GM19395 (cell line): ENCODE measurements at regions not wholly inside any gene's neighbourhood (a gene's known extent, or its start where the extent isn't known, plus 50 kb on each side); places are given as distances from the start of the nearest gene placed in this dataset.
"Not testable (repeated sequence)": the region's sequence is repeated elsewhere in the genome, so short reads cannot be mapped to it uniquely, and the experiment has no call there.

Experiments used
- ATAC-seq: cut with Tn5 transposase; IDR thresholded peaks from one replicate; pipeline ENCODE4 v1.9.1; 2021; ENCODE audit warnings: mild to moderate bottlenecking, moderate library complexity; ENCODE audit not compliant: unreplicated experiment

DNA sequence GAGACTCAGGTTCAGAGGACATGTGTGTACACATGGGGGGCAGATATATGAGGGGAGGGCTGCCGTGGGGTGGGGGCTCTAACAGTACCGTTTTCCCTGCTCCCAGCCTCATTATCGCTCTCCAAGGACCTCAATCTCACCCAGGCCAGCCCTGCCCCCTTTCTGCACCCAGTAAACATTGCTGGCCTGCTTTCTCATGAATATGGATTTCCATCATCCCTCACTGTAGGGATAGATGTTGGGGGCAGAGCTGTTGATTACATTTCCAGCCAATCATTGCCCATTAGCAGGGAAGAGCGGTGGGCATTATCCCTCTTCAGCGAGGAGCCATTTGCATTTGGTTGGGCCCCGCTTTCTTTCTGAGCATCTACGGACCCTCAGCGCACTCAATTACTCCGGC lies 273.8 kb downstream of the RPS6KC1 start:
- ATAC-seq = no peak

GRCh38 chr1:213325482-213325881 lies 274.4 kb downstream of the RPS6KC1 start:
- ATAC-seq = no peak

- ATAC-seq = no peak
Observed at GRCh38 chr1:213326281-213327016, 275.4 kb downstream of the RPS6KC1 start.

- ATAC-seq = no peak
Observed at GRCh38 chr1:213327017-213327667, 276.1 kb downstream of the RPS6KC1 start.

DNA sequence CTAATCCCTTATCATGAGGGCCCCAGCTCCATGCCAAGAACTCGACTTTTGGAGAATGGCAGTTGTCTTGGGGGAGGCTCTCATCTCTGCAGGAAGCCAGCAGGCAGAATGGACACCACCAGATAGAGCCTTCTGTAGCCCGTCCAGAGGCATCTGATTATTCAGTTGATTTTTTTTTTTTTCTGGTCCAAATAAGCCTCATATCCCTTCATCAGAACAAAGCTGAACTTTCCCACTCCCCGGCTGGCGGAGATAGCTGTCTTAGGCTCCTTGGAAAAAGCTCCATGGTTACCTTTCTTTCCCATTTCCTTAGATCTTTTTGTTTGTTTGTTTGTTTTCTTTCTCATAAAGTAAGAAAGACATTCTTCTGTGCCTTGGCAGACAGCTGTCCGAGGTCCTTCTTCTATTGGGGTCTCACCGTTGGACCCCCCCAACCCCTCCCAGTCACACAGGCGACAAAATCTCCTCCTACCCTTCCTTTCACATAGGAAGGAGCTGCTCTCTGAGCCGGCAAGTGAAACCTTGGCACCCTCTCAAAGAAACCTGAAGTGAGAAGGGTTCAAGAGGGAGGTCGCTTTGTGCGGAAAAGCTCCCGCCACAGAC lies 278.5 kb downstream of the RPS6KC1 start:
- ATAC-seq = no peak

GRCh38 chr1:213330281-213330680 lies 279.2 kb downstream of the RPS6KC1 start:
- no peak for ATAC-seq

GRCh38 chr1:213331631-213332175 lies 280.7 kb downstream of the RPS6KC1 start:
- ATAC-seq = no peak

GRCh38 chr1:213332491-213332890 lies 281.4 kb downstream of the RPS6KC1 start:
- no peak for ATAC-seq

DNA sequence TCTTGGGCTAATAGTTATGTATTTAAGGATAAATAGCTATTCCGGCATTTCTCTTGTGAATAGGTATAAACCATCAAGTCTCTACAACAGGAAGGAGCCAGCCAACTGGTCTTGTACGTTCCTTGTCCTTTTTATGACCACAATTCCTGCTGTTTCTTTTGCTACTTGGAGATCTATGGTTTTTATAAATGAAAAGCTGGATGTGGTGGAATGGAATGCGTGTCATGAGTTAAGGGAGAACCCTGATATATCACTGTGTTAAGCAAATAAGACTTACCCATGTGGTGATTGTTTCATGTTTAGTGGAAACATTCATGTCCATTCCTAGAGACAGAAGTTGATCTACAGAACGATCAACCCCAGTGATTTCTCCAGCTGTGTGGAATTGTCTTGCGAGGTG lies 282.1 kb downstream of the RPS6KC1 start:
- ATAC-seq = no peak

DNA sequence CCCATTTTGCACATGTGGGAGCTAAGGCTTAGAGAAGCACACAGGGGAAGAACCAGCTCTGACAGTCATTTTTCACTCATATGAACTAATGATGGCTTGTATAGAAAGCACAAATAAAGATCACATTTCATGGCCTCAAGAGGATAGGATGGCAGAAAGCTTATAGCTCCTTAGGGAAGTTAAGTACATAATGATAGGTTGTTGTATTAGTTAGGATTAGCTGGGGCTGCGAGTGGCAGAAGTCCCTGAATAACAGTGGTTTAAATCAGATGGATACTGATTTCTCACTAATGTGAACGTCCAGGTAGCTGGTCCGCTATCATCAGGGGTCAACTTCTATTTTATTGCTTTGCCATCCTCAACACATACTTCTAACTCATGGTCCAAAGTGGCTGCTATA lies 284.0 kb downstream of the RPS6KC1 start:
- no peak for ATAC-seq

DNA sequence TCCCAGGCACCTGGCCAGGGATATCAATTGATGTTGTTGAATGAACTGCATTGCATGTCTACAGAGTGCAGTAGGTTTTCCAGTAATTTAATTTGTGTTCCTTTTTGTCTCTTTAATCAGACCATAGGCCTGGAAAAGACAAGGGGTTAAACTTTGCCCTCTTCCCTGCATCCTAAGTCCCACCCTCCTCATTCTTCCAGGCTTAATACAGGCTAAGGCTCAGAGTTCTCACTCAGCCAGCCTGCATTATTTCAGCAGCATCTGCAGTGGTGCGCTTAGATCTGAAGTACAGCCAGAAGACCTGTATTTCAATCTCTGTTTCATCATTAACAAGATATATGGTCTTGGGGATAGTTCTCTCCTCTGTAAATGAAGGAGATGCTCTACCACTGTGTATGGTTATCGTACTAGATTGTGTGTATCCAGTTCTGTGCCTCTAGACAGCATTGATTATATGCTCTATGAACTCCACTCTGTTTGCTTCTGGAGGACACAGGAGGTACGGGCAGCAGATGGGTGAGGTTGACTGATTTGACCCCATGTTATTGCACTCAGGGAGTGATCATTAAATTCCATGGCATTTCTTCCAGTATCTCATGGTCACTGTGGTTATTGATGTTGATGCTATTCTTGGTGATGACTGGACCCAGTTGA lies 286.1 kb downstream of the RPS6KC1 start:
- no peak for ATAC-seq

GRCh38 chr1:213340593-213340992 lies 289.6 kb downstream of the RPS6KC1 start:
- ATAC-seq = no peak

GRCh38 chr1:213345621-213346020 lies 294.6 kb downstream of the RPS6KC1 start:
- no peak for ATAC-seq

DNA sequence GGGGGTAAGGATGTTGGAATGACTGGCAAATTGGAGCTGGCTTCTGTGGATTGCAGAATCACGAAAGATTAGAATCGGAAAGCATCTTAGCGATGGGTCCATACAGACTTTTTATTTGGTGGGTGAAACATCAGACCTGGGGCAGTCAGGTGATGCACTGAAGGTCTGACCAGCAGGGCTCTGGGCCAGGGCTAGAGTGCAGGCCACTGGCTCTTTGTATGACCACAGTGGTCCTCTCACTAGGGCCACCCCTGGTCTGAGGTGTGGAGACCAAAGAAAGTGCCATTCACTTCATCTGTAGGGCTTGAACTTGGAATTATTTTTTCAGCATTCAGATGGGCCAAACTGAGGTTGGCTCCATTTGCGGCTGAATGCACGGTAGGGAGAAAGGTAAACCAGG lies 306.4 kb downstream of the RPS6KC1 start:
- ATAC-seq = no peak

DNA sequence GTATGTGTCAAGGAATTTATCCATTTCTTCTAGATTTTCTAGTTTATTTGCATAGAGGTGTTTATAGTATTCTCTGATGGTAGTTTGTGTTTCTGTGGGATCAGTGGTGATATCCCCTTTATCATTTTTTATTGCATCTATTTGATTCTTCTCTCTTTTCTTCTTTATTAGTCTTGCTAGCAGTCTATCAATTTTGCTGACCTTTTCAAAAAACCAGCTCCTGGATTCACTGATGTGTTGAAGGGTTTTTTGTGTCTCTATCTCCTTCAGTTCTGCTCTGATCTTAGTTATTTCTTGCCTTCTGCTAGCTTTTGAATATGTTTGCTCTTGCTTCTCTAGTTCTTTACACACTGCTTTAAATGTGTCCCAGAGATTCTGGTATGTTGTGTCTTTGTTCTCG lies 307.3 kb downstream of the RPS6KC1 start:
- not testable (repeated sequence) for ATAC-seq

DNA sequence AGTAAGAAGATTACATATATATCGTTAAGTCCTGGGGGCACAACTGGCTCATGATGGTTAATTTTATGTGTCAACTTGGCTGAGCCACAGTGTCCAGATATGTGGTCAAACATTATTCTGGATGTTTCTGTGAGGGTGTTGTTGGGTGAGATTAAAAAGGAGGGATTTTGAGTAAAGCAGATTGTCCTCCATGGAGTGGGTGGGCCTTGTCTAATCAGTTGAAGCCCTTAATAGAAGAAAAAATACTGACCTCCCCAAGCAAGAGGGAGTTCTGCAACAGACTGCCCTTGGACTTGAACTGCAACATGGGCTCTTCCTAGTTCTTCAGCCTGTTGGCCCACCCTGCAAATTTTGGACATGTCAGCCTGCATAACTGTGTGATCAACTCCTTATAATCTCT lies 311.6 kb downstream of the RPS6KC1 start:
- ATAC-seq = no peak

GRCh38 chr1:213366141-213366831 lies 315.2 kb downstream of the RPS6KC1 start:
- no peak for ATAC-seq

DNA sequence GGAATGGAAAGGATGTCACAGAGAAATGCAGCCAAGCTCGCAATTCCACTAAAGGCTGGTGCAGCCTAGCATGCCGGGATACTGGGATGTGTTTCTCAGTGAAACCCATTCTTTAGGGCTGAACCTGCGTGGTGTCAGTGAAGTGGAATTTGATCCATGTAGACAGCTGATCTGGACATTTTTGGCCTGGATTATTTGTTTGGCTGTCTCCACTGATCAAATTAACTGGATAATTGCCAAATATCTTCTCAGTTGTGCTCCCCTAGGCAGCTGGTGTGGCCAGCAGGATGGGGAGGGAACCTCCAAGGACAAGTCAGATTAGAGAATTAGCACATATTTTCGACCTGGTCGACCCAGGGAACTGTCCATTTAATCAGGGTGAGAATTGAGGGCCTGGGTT lies 318.4 kb downstream of the RPS6KC1 start:
- no peak for ATAC-seq

GRCh38 chr1:213370523-213370922 lies 319.5 kb downstream of the RPS6KC1 start:
- ATAC-seq = no peak

DNA sequence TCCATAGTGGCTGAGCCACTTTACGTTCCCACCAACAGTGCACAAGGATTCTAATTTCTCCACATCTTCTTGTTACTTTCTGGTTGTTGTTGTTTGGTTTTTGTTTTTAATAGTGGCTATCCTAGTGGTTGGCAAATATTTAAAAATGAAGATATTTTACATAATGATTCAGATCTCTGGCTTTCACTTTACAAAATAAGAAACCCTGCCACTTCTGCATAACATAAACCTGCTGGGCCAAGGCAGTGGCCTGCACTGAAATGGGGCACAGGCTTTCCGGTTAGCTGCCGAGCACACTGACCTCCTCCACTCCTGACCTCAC lies 320.4 kb downstream of the RPS6KC1 start:
- no peak for ATAC-seq
